ENCODE measurements at regions not wholly inside any gene's neighbourhood (a gene's known extent, or its start where the extent isn't known, plus 50 kb on each side); places are given as distances from the start of the nearest gene placed in this dataset.

- TF ChIP-seq CTCF (conservative IDR thresholded peaks at IDR 0.05; ENCODE audit: low read length), result no peak
- no peak for TF ChIP-seq EZH2phosphoT487 (IDR thresholded peaks at IDR 0.05; ENCODE audit: borderline replicate concordance, low read depth, low read length)
Observed at GRCh38 chr1:217313096-217313495, 317.8 kb downstream of the GPATCH2 start.

All from OCI-LY7 (cell line).